ENCODE measurements at regions not wholly inside any gene's neighbourhood (a gene's known extent, or its start where the extent isn't known, plus 50 kb on each side); places are given as distances from the start of the nearest gene placed in this dataset.

GRCh38 chr4:182145334-182145905, 97.8 kb upstream of the TENM3 start:
- Mint-ChIP-seq H3K4me1 (ENCODE audit: low read depth, unreplicated experiment) (peaks cover 15% of the 10 kb centered on the region), H3K27me3 (ENCODE audit: insufficient read depth, unreplicated experiment) (no peaks in the 10 kb centered on the region), H3K9me3 (ENCODE audit: unreplicated experiment) (no peaks in the 10 kb centered on the region), H3K27ac (ENCODE audit: unreplicated experiment) (peak overlapping the region; percentile 84), H3K36me3 (ENCODE audit: insufficient read depth, unreplicated experiment) (peaks cover 28% of the 10 kb centered on the region), H3K4me3 (ENCODE audit: unreplicated experiment) (peak overlapping the region; percentile 90)
- ChIA-PET CTCF (no interaction called here), POLR2A (interaction anchor here (0.5 kb wide), 1 partner anchor 99 kb away, joined by 6 read pairs; no protein-coding TSS in a partner anchor)
- intact Hi-C loops (cut with micrococcal nuclease; ENCODE audit: unreplicated experiment): loop anchor here (2.0 kb wide), 1 partner anchor 35 kb away; no protein-coding TSS in a partner anchor
- BruUV-seq (replicated peaks): TSS peak; percentile 33
- Histone ChIP-seq H3K4me1 (peaks cover 48% of the 10 kb centered on the region), H3K4me3 (ENCODE audit: low read depth, low read length) (peak overlapping the region; percentile 90), H3K36me3 (ENCODE audit: control insufficient read depth, insufficient read depth, low read length) (no peaks in the 10 kb centered on the region), H3K9me3 (no peaks in the 10 kb centered on the region), H3K27me3 (replicated peaks; ENCODE audit: control insufficient read depth, insufficient read depth, low read length) (no peaks in the 10 kb centered on the region)
- DNase-seq: no peak
- TF ChIP-seq, protein P1, sequence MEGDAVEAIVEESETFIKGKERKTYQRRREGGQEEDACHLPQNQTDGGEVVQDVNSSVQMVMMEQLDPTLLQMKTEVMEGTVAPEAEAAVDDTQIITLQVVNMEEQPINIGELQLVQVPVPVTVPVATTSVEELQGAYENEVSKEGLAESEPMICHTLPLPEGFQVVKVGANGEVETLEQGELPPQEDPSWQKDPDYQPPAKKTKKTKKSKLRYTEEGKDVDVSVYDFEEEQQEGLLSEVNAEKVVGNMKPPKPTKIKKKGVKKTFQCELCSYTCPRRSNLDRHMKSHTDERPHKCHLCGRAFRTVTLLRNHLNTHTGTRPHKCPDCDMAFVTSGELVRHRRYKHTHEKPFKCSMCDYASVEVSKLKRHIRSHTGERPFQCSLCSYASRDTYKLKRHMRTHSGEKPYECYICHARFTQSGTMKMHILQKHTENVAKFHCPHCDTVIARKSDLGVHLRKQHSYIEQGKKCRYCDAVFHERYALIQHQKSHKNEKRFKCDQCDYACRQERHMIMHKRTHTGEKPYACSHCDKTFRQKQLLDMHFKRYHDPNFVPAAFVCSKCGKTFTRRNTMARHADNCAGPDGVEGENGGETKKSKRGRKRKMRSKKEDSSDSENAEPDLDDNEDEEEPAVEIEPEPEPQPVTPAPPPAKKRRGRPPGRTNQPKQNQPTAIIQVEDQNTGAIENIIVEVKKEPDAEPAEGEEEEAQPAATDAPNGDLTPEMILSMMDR (IDR thresholded peaks at IDR 0.05; ENCODE audit: insufficient read depth in 1 of 2, low read depth in 1 of 2, low read length in 1 of 2, severe bottlenecking in 1 of 2, unreplicated experiment in 1 of 2): no peak

- CTCF ChIA-PET: no interaction called here
- Mint-ChIP-seq H3K4me3 (ENCODE audit: unreplicated experiment) (peak overlapping the region; percentile 90), H3K9me3 (ENCODE audit: unreplicated experiment) (no peaks in the 10 kb centered on the region), H3K36me3 (ENCODE audit: insufficient read depth, unreplicated experiment) (peaks cover 28% of the 10 kb centered on the region), H3K27ac (ENCODE audit: unreplicated experiment) (no peak overlapping the region), H3K4me1 (ENCODE audit: low read depth, unreplicated experiment) (peaks cover 22% of the 10 kb centered on the region), H3K27me3 (ENCODE audit: insufficient read depth, unreplicated experiment) (no peaks in the 10 kb centered on the region)
- no peak for DNase-seq
- TF ChIP-seq, protein P1 (IDR thresholded peaks at IDR 0.05; ENCODE audit: insufficient read depth in 1 of 2, low read depth in 1 of 2, low read length in 1 of 2, severe bottlenecking in 1 of 2, unreplicated experiment in 1 of 2): no peak
- H3K4me1 ChIP-seq: peaks cover 50% of the 10 kb centered on the region
- POLR2A ChIA-PET: no interaction called here
- no peaks in the 10 kb centered on the region for H3K9me3 ChIP-seq
- H3K27me3 ChIP-seq (replicated peaks; ENCODE audit: control insufficient read depth, insufficient read depth, low read length): no peaks in the 10 kb centered on the region
- no peak overlapping the region for H3K4me3 ChIP-seq (ENCODE audit: low read depth, low read length)
- no peaks in the 10 kb centered on the region for H3K36me3 ChIP-seq (ENCODE audit: control insufficient read depth, insufficient read depth, low read length)
- intact Hi-C loops (cut with micrococcal nuclease; ENCODE audit: unreplicated experiment): no loop called here
- BruUV-seq (replicated peaks): no TSS peak
Observed at GRCh38 chr4:182147391-182147790, 95.8 kb upstream of the TENM3 start.

GRCh38 chr4:182150645-182151044, 92.6 kb upstream of the TENM3 start:
- Mint-ChIP-seq H3K36me3 (ENCODE audit: insufficient read depth, unreplicated experiment) (peaks cover 2% of the 10 kb centered on the region), H3K9me3 (ENCODE audit: unreplicated experiment) (no peaks in the 10 kb centered on the region), H3K27ac (ENCODE audit: unreplicated experiment) (no peak overlapping the region), H3K4me3 (ENCODE audit: unreplicated experiment) (no peak overlapping the region), H3K27me3 (ENCODE audit: insufficient read depth, unreplicated experiment) (no peaks in the 10 kb centered on the region), H3K4me1 (ENCODE audit: low read depth, unreplicated experiment) (peaks cover 22% of the 10 kb centered on the region)
- ChIA-PET CTCF (no interaction called here), POLR2A (no interaction called here)
- TF ChIP-seq, protein P1 (IDR thresholded peaks at IDR 0.05; ENCODE audit: insufficient read depth in 1 of 2, low read depth in 1 of 2, low read length in 1 of 2, severe bottlenecking in 1 of 2, unreplicated experiment in 1 of 2): no peak
- Histone ChIP-seq H3K9me3 (no peaks in the 10 kb centered on the region), H3K36me3 (ENCODE audit: control insufficient read depth, insufficient read depth, low read length) (no peaks in the 10 kb centered on the region), H3K4me3 (ENCODE audit: low read depth, low read length) (no peak overlapping the region), H3K27me3 (replicated peaks; ENCODE audit: control insufficient read depth, insufficient read depth, low read length) (no peaks in the 10 kb centered on the region), H3K4me1 (peaks cover 45% of the 10 kb centered on the region)
- no TSS peak for BruUV-seq (replicated peaks)
- DNase-seq: no peak
- intact Hi-C loops (cut with micrococcal nuclease; ENCODE audit: unreplicated experiment): no loop called here

All from Caco-2 (cell line).